ENCODE measurements at regions not wholly inside any gene's neighbourhood (a gene's known extent, or its start where the extent isn't known, plus 50 kb on each side); places are given as distances from the start of the nearest gene placed in this dataset.

GRCh38 chr19:29268103-29268502 lies 55.2 kb upstream of the UQCRFS1 start:
- no peak for DNase-seq (ENCODE audit: low read depth)
- no peak overlapping the region for H3K4me3 ChIP-seq (ENCODE audit: low read depth, low read length)
- in situ Hi-C loops (cut with HindIII; ENCODE audit: low sequenced_read_pairs): no loop called here
- TF ChIP-seq CTCF (IDR thresholded peaks at IDR 0.05; ENCODE audit: low read depth, low read length, missing control alignments): no peak

- no peak for DNase-seq (ENCODE audit: low read depth)
- in situ Hi-C loops (cut with HindIII; ENCODE audit: low sequenced_read_pairs): no loop called here
- no peak for TF ChIP-seq CTCF (IDR thresholded peaks at IDR 0.05; ENCODE audit: low read depth, low read length, missing control alignments)
- H3K4me3 ChIP-seq (ENCODE audit: low read depth, low read length): no peak overlapping the region
Observed at GRCh38 chr19:29268721-29269393, 55.9 kb upstream of the UQCRFS1 start.

- no peak for DNase-seq (ENCODE audit: low read depth)
- in situ Hi-C loops (cut with HindIII; ENCODE audit: low sequenced_read_pairs): no loop called here
- H3K4me3 ChIP-seq (ENCODE audit: low read depth, low read length): no peak overlapping the region
- TF ChIP-seq CTCF (IDR thresholded peaks at IDR 0.05; ENCODE audit: low read depth, low read length, missing control alignments): no peak
Observed at GRCh38 chr19:29269641-29270040, 56.7 kb upstream of the UQCRFS1 start.

GRCh38 chr19:29271341-29271740 lies 58.4 kb upstream of the UQCRFS1 start:
- TF ChIP-seq CTCF (IDR thresholded peaks at IDR 0.05; ENCODE audit: low read depth, low read length, missing control alignments): no peak
- no peak for DNase-seq (ENCODE audit: low read depth)
- no peak overlapping the region for H3K4me3 ChIP-seq (ENCODE audit: low read depth, low read length)
- in situ Hi-C loops (cut with HindIII; ENCODE audit: low sequenced_read_pairs): no loop called here

GRCh38 chr19:29271911-29272310 lies 59.0 kb upstream of the UQCRFS1 start:
- H3K4me3 ChIP-seq (ENCODE audit: low read depth, low read length): no peak overlapping the region
- TF ChIP-seq CTCF (IDR thresholded peaks at IDR 0.05; ENCODE audit: low read depth, low read length, missing control alignments): no peak
- in situ Hi-C loops (cut with HindIII; ENCODE audit: low sequenced_read_pairs): no loop called here
- no peak for DNase-seq (ENCODE audit: low read depth)

- H3K4me3 ChIP-seq (ENCODE audit: low read depth, low read length): no peak overlapping the region
- in situ Hi-C loops (cut with HindIII; ENCODE audit: low sequenced_read_pairs): no loop called here
- DNase-seq (ENCODE audit: low read depth): no peak
- no peak for TF ChIP-seq CTCF (IDR thresholded peaks at IDR 0.05; ENCODE audit: low read depth, low read length, missing control alignments)
Observed at GRCh38 chr19:29273000-29273640, 60.2 kb upstream of the UQCRFS1 start.

All from astrocyte of the cerebellum (primary cell).